ENCODE measurements at regions not wholly inside any gene's neighbourhood (a gene's known extent, or its start where the extent isn't known, plus 50 kb on each side); places are given as distances from the start of the nearest gene placed in this dataset.

DNA sequence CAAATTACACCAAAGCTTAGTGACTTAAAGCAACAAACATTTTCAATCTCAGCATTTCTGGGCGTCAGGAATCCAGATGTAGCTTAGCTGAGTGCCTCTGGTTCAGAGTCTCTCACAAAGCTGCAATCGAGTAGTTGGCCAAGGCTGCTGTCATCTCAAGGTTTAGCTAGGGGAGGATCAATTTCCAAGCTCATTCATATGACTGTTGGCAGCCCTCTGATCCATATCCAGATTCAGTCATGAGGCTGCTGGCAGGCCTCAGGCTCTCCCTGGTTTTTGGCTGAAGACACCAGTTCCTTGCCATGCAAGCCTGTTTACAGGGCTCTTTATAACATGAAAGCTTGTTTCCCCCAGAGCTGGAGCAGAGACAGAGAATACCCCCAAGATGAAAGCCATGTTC lies 419.5 kb upstream of the TLE4 start:
- no peak for DNase-seq (ENCODE audit: low spot score)

DNA sequence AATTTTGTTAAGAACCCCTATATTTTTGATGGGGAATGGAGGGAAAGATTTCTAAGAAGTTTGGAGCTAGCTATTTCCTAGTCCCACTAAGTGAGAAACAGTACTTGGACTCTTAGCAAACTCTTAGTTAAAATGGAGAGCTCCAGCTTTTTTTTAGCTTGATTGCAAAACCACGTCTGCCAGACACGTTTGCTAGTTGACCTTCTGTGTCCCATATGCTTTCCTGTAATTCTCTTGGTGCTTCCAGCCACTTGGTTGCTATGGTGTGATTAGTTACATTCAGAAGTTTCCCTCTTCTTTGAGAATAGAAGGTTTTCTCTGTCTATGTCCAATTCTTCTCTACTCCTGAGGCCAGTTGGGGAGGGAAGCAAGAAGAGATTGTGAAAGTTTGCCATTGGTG lies 417.0 kb upstream of the TLE4 start:
- DNase-seq (ENCODE audit: low spot score) = no peak

DNA sequence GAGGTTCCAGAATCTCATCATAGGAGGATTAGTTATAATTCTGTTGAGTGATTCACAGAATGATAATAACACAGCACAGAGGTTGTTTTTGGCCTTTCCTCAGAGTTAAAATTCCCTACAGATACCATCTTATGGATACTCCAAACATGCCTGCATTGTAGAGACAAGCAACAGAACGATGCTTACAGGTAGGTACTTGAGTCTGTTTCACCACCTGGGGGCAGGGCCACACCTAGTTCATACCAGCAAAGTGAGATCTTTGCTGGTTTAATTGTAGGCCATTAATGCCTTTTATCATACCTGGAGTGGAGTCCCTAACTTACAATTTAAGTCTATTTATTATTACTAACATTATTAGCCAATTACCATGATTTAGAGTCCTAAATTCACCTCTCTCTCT lies 416.5 kb upstream of the TLE4 start:
- DNase-seq (ENCODE audit: low spot score) = no peak

DNA sequence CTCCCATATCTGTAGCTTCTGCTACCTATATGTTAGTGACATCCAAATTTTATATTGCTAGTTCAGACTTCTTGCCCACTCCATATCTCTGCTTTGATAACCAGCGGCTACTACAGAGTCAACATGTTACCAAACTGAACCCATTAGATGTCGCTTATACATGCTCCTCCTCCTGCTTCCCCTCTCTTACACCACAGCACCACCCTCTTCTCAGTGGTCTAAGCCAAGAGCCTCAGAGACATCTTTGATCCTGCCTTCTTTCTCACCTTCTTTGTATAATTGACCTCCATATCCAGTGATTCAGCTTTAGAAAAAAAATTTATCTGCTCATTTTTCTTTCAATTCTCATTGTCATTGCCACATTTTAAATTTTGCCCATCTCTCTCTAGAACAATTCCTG lies 408.2 kb upstream of the TLE4 start:
- DNase-seq (ENCODE audit: low spot score) = no peak

DNA sequence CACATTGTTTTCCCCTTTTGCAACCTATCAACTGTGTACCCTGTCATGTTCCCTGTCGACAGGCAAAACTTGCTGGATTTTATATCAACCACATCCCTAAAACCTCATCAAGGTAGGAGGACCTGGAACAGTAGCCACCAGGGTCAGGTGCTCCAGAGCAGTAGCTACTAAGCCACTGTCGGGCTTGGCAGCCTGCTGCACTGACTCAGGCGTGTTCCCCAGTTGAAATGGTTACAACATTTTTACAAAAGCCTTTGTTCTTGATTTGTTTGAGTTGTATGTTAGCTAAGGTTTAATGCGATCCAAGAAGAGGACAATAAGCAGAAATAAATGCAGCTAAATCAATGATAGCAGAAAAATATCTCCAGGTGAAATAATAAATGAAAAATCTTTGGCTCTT lies 407.4 kb upstream of the TLE4 start:
- no peak for DNase-seq (ENCODE audit: low spot score)

DNA sequence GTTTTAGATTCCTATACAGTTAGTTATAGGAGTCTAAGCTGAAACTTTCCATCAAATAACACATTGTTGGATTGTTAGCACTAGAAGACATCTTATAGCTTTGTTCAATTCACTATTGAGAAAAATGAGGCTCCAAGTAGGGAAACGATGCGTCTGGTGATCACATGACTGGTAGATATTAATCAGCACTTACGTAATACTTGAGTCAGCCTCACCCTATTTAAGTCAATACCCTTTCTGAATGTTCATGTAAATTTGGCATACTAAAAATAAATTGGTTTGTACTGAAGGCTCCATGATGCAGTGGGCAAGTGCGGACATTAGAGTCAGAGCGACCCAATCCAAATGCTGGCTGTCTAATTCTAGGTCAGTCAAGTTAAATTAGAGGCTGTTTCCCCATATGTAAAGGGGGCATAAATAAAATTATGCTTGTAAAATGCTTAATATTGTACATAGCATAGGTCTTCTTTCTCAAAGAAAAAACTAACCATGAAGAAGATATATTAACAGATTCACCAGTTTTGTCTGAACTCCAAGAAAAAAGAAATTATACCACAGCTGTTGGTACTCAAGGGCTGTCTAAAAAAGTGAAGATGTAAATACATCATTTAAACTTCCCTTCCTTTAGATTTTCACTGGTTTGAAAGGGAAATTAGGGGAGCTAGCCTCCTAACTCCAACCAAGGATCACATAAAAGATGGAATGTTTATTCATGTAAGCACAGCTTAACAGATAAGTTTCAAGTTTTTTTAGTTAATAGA lies 406.6 kb upstream of the TLE4 start:
- no peak for DNase-seq (ENCODE audit: low spot score)

DNA sequence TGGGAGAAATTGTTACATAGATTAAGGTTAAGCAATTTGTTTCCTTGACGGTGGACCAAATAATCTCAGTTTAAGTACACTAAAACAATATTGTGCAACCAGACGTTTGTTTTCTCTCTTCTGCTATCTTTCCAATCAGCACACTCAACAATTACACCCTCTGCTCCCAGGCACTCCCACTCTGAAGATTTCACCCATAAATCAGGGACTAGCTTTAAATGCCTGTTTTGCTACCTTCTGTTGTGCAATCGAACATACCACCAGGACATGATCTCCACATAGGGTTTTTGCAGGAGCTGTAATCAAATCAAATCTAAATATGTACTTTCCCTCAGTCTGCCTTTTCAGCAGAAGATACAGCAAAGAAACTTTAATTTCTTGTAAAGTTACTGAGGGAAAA lies 405.8 kb upstream of the TLE4 start:
- DNase-seq (ENCODE audit: low spot score) = no peak

DNA sequence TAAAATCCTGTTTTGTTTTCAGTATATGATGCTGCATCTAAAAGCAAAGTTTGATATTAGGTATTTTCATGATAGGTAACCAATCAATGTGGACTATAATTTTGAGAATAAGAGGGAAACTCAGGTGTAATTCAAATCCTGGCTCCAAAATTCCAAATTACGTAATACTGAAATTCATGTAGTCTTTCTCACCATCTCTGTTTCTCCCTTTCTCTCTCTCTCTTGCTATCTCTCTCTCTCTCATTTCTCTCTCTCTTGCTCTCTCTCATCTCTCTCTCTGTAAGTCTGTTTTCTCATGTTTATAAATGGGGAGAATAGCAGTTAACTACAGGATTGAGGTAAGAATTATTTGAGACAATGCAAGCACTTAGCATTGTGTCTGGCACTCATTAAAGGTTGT lies 401.1 kb upstream of the TLE4 start:
- no peak for DNase-seq (ENCODE audit: low spot score)

DNA sequence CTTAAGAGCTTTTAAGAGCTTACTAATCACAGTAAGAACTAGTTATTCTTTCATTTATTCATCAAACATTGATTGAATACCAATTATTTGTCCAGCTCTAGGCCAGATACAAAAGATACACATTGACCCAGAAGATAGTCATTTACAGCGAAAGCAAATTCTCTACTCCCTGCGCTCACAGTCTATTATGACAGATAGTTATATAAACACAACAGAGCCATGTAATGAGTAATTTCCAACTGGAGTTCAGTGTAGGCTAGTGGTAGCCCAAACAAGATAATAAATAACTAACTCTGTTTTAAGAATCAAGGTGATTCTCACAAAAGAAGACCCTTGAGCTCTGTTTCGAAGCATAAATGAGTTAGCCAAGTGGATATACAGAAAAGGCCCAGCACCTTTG lies 397.8 kb upstream of the TLE4 start:
- no peak for DNase-seq (ENCODE audit: low spot score)

DNA sequence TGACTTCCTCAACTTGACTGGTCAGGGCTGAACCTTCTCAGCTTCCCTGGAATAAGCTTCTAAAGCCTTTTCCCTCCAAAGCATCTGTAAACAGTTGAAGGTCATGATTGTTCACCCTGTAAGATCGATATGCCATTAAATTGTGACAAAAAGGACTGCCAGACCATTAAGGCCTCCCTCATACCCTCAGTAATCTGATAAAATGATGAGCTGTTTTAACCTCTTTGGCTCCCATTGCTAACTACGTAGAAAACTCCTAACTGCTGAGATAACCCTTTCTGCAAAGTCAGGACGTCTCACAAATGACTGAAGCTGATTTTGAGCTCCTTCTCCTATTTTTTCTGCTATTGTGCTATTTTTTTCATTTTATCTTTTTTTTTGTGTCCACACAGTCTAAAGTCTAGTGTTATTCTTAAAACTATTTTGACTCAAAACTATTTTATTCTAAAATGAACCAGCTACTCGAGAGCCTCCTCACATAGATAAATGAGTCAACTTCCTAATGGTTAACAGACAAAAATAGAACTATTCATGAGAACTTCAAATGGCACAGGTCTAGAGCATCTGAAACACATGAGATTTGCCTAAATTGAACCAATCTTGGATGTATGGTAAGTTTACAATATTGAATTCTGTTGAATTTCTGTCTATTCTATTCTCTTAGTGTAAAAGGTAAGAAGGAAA lies 395.6 kb upstream of the TLE4 start:
- DNase-seq (ENCODE audit: low spot score) = no peak

DNA sequence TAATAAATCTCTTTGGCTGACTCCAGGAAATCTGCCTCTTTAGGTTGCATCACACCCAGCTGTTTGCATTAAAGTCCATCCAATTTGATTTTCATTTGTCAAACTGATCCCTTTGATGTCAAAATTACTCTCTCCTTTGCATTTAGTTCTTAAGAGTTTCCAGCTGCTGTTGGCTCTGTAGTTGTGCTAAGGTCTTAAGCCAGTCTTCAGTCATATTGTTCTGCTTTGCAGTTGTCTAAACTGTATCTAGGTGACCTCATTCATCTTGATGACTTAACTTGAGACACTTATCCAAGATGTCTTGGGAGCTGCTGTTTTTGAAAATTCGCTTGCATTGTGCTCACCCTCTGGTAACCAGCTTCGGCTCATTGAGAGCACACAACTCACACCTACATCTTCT lies 386.9 kb upstream of the TLE4 start:
- no peak for DNase-seq (ENCODE audit: low spot score)

DNA sequence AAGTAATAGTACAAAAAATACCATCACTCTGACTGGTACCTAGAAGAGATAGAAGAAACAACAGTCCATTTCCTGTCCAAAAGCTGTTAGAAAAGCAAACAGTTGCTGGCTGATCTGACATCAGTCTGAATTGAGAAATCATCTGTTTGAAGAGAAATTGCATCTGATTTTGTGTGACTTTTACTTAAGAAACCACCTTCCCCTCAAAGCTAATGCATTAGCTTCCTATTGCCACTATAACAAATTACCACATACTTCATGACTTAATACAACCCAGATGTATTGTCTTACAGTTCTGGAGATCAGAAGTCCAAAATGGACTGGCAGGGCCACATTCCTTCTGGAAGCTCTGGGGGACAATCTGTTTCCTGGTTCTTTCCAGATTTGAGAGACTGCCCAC lies 385.9 kb upstream of the TLE4 start:
- no peak for DNase-seq (ENCODE audit: low spot score)

DNA sequence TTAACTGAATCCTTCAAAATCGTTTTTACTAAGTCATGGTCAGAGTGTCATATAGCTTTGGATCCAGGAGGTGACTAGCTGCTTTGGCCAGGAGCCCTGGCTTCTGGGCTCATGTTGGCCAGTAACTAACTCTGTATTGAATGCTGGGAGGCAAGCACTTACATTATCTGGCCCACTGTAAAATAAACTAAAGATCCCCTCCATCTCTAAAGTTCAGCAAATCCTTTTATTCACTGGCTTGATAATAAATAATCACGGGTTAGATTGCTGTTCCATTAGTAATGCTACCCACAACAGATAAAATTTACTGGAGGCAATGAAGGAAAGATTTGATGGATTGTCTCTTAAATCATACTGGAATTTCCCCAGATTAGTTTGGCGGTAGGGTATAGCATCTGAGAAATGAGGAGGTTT lies 382.2 kb upstream of the TLE4 start:
- no peak for DNase-seq (ENCODE audit: low spot score)

DNA sequence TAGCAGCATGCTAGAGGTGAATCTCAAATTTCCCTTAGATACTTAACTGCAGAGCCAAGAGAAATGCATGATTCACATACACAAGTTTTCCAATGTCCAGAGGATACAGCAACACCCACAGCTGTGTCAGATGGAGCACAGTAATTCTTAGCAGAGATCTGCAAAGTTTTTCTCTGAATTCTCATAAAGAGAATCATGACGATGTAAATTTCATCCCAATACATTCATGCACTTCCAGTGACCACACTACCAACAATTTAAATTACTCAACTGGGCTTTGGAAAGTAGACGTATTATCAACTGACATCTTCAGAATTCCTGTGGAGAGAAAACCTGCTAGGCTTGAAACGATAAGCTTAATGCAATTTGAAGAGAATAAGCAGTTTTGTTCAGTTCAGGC lies 378.8 kb upstream of the TLE4 start:
- DNase-seq (ENCODE audit: low spot score) = no peak

DNA sequence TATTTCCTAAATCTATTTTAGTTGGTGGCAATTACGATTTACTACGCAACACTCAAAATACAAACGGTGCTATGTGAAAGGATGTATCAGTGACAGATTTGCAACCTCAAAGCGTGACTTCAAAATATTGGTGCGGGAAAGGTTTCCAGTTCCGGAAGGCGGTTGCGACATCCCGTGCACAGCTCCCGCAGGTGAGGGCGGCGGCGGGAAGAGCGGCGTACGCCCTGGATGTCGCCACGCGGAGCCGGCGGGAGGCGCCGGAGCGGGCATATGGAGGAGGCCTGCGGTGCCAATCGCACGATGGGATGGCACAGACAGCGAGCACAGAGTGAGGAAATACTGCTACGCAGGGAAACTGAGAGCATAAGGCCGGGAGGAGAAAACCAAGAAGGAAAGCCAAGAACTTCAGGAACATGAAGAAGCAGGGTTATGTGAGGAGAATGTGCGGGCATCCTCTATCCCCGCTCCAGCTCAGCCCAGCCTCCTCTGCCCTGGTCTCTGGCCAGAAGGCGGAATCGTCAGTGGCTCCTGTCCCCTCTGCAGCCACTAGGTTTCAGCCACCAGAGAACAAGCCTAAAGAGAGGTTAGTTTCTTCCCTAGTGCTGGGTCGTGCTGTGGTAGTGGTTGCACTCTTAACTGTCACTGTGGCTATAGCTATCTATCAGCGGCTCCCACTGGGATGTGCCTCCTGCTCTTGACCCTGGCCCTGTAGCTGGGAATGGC lies 378.1 kb upstream of the TLE4 start:
- no peak for DNase-seq (ENCODE audit: low spot score)

DNA sequence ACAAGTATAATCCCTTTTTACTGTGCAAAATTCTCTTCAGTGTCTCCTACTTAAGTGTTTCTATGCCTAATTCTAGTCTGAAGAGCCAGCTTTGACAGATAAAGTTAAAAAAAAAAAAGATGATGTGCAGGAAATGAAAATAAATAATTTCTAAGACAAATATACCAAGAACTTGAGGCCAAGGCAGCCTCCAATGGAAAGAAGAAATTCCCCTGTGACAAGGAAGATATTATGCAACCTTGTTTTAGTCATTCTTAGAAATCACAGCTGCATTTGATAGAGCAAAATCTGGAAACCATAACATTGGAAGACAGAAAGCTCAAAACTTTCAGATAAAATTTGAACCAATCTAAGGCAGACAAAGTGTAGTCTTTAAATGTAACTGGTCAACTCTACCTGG lies 375.9 kb upstream of the TLE4 start:
- DNase-seq (ENCODE audit: low spot score) = no peak

DNA sequence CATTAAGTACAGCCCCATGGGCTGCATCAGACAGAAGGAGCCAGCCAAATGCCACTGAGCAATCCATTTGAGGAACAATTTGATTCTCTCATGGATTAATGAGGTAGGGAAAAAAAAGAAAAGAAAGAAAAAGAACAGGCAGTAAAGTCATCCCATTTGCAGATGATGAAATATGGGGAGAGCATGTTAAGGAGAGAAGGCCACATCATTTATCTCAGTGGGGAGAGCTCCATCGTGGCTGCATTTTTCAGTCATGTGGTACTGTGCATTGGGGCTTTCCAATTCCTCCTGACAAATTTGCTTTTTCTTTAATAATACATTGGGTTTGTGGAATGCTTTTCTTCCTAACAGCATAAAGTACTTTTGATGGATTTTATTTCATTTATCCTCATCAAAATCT lies 375.2 kb upstream of the TLE4 start:
- DNase-seq (ENCODE audit: low spot score) = no peak

DNA sequence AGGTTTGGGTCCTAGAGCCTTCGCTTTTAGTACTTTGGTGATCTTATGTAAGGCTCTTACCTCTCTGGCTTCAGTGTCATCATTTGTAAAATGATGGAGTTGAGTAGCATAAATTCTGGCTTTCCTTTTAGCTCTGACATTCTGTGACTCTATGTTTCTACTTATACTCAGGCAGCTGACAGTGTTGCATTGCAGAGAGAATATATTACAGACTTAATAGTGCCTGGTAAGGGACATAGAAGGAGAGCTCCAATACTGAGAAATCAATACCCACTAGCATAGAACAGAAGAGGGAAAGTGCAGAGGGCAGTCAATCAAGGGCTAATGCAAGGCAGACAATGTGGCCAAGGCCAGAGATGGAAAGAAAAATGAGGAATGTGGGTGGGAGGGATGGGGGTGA lies 371.4 kb upstream of the TLE4 start:
- no peak for DNase-seq (ENCODE audit: low spot score)

DNA sequence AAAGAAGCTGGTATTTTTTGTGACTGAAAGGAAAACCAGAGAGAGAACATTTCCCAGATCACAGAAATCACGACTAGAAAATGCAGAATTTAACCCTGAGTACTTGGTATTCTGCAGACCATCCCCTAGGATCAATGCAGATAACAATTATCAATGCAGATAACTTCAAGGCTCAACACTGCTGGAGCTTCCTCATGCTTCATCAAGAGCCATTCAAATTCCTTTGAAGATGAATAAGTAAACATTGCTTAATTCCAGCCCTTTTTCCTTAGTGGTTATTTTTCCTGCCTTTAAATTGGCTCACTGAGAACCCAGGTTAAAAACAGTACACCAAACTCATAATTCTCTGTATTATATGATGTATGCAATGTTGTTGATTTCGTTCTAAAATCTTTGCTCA lies 370.1 kb upstream of the TLE4 start:
- no peak for DNase-seq (ENCODE audit: low spot score)

DNA sequence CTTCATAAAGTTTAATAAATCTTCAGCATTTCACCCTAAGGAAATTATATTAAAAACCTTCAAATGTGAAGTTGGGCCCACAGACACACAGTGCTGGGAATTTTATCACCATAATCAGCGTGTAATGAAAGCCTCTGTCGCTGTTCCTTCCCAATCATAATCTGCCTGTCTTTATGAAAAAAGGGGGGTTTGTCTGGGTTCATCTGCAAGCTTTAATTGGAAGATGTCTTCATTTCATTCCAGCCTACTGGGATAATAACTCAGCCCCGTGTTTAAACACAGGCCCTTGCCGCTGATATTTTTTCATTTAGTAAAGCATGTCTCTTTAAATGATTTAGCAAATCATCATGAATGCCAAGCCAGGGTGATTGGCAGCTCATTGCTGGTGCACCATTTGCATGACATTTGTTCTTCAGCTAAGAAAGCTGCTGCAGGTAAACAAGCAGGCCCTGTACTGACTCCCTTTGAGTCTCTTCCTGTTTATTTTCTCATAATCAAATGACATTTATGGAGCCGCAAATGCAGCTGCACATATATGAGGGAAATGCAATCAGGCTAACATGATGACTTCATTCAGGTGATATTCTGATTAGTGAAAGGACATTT lies 362.9 kb upstream of the TLE4 start:
- DNase-seq (ENCODE audit: low spot score) = no peak

DNA sequence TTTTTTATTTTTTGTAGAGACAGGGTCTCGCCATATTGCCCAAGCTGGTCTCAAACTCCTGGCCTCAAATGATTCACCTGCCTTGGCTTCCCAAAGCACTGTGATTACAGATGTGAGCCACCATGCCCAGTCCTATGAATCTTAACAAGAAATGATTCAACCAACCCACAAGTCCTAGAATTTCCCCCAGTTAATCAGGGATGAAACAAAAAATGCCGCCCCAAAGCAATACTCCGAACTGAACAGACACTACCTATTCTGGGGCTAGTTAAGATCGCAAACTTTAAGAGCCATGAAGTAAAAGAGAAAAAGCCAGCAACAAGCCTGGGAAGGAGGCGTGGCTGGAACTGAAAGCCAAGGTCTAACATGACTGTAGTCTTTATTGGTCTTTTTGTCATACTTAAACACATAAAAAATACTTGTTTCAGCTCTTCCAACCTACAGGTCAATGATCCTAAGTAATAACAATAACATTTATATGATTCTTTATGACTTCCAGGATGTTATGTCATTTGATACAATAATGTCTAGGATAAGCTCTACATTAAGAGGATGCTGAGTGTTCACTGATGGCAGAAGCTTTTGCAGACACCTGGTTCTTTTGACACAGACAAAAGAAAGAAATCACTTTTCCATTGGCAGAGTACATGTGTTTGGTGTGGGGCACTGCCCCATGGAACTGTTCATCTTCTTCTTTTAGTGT lies 361.1 kb upstream of the TLE4 start:
- no peak for DNase-seq (ENCODE audit: low spot score)

DNA sequence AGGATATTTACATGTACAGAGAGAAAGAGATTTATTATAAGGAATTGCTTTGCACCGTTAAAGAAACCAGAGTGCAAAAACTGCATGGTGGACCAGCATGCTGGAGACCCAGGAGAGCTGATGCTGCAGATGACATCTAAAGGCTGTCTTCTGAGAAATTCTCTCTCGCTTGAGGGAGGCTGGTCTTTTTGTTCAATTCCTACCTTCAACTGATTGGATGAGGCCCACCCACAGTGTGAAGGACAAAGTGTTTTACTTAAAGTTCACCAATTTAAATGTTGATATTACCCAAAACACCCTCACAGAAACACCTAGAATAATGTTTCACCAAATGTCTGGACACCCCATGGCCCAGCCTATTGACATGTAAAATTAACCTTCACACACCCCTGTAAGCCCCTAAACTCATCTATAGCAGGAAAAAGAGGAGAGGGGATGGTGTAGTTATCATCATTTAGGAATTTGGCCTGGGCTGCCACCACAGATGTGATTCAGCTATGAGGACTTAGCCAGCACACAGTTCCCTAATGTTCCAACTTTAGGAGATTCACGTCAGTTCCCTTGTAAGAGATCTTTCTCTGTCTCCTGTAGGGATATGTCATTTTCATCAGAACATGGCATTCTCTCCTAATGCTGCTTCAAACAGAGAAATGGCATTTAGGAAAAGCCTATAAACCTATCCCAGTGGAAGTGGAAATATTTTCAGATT lies 358.2 kb upstream of the TLE4 start:
- DNase-seq (ENCODE audit: low spot score) = no peak

Data from globus pallidus (tissue), 1 donor.